NCI-H2081 treated with DMSO at 0.1 percent for 48 hours (cell line): ENCODE measurements at regions not wholly inside any gene's neighbourhood (a gene's known extent, or its start where the extent isn't known, plus 50 kb on each side); places are given as distances from the start of the nearest gene placed in this dataset.

Source experiments
- DNase-seq: peaks from one replicate; lab custom pipeline; 2025; lab: John Stamatoyannopoulos, UW

DNA sequence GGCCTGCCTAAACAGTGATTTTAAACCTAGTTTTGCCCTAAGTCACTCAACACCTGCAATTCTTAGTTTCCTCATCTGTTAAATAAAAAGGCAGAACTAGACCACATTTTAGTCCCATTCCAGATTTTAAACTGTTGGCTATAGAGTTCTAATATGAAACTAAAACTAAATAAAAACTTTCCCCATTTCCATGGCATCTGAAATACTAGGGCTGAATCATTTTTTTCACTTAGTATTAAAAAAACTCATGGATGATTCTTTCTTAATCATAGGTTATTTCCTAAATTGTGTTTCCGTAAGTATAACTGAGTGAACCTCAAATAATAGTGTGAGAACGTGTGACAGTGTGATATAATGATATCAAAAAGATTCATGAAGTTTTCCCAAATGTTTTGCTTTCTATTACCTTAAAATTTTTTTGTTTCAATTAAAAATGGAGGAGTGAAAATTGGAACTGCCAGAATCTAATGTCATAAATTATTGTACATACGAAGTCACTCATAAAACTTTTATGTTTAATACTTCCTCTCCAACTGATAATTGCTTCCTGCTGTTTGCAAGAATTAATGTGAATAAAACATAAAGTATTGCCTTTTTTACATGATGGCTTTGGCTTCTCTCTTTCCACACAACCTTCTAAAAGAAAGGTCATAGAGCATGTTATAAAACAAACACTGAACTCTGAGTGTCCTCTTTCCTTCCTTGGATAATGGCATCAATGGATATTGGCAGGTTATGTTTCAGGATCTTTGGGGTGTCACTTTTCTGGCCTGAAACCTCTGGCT is 315.1 kb upstream of the MME start:
- DNase-seq = no peak

DNA sequence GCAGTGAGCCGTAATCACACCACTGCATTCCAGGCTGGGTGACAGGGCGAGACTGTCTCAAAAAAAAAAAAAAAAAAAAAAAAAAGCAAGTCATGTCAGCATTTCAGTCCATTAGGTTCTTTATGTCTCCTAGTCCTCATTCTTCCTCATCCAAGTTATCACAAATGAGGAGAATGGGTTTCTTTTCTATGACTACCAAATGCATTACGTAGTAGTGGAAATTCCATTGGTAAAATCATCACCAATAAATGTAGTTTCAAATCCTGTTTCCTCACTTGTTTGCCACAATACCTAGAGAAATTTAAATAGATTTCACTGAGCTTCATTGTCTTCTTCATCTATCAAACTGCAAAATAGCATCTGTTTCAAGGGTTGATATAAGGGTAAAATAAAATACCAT is 317.6 kb upstream of the MME start:
- no peak for DNase-seq

GRCh38 chr3:154759966-154760365 is 320.2 kb upstream of the MME start:
- DNase-seq = no peak

GRCh38 chr3:154758109-154758868 is 321.8 kb upstream of the MME start:
- DNase-seq = peak; percentile 43

DNA sequence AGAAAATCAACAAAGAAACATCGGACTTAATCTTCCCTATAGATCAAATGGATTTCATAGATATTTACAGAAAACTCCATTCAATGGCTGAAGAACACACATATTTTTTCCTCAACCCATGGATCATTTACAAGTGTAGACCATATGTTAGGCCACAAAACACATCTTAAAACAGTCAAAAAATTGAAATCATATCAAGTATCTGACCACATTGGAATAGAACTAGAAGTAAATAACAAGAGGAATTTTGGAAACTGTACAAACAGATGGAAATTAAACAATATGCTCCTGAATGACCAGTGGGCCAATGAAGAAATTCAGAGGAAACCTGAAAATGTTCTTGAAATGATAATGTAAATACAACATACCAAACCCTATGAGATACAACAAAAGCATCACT is 323.1 kb upstream of the GPR149 start:
- no peak for DNase-seq

DNA sequence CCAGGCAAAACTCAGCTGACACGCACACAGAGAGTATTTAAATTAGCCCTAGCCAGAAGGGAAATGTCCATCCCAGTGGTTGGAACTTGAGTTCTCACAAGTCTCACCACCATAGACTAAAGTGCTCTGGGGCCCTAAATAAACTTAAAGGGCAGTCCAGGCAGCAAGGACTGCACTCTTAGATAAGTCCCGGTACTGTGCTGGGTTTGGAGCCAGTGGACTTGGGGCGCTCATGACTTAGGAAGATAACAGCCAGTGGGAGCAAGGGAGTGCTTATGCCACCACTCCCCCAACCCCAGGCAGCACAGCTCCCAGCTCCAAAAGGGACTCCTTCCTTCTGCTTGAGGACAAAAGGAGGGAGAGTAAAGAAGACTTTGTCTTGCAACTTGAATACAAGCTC is 319.5 kb upstream of the GPR149 start:
- no peak for DNase-seq

- no peak for DNase-seq
These were observed 315.9 kb upstream of the GPR149 start for GRCh38 chr3:154745929-154746328.

- no peak for DNase-seq
These were observed 315.1 kb upstream of the GPR149 start for GRCh38 chr3:154745122-154745521.

DNA sequence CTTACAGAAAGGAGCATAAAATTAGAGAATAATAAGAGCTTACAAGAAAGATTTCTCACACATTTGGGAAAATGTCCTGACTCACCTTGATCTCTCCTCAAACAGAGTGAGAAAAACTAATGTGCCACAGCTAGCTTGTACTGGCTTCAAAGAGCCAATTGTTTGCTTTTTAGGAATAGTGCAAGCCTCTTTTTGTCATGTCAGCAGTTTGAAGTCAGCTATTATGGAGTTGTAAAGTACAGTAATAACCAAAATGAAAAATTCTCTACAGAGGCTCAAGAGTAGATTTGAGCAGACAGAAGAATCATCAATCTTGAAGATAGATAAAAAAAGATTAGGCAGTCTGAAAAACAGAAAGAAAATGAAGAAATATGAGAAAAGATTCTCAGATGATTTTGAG is 313.4 kb upstream of the GPR149 start:
- DNase-seq = no peak

DNA sequence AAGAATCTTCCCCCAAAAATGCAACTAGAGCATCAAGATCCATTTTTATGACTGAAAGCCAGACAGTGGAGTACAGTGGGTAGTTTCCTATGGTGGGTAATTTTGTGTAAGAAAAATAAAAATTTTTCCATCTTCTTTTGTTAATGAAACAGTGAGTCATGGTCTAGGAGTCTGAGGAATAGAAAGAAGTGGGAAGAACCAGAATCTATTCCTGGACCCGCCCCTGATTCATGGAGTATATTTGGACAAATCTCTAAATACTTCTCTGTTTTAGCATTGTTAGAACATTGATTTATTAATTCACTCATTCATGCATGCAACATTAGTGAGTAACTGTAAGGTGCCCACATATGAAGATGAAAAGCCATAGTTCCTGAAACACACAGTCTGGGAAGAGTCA is 304.5 kb upstream of the GPR149 start:
- no peak for DNase-seq

DNA sequence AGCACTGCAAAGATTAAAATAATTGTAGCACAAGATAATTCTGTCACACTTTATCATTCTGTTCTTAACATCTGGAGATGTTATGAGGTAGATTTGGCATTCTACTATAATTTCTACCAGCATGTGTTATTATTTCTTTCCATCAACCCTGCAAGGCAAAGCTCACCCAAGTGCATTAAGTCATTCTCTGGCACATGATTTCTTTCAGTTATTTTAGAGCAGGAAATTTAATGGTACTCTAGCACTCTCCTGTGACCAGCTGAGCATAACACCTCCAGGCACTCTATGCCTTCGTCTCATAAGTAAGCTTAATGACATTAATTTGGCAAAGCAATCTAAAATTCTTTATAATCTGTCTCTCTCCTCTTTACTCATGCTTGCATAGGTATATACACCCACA is 300.2 kb upstream of the GPR149 start:
- DNase-seq = peak; percentile 71

DNA sequence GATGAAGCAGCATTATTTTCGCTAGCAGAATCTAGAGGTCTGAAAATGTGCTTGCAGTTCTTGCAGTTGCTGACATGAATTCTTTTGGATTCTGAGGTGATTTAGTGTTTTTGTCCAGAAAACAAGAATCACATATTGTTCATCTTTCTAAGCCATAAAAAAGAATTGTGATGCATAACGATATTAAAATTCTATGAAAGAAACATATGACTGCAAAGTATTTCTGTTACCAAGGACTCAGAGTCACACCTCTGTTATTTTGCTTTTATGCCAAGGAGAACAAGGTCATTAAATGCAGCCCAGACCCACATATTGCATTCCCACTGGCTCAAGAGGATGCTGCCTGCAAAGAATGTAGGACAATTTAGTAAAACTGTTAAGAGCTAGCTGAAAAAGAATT is 299.8 kb upstream of the GPR149 start:
- no peak for DNase-seq

GRCh38 chr3:154728285-154728684 is 298.3 kb upstream of the GPR149 start:
- DNase-seq = no peak

DNA sequence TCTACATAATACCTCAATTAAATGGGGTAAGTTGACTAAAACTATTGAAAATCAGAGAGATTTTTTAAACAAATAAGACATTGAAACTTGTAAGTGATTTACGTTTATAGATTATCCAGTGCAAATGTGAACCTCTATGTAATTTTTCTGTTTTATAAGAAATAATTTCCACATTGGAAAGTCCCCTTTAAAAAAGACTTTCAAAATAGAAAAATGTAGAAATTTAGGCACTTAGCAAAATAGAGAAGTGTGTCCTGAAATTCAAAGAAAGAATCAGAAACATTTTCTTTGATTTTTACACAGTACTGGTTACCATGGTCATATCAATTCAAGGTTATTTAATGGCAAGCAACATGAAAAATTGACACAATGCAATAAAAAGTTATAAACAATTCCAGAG is 290.9 kb upstream of the GPR149 start:
- no peak for DNase-seq

GRCh38 chr3:154718053-154718452 is 288.1 kb upstream of the GPR149 start:
- DNase-seq = no peak

GRCh38 chr3:154716170-154716569 is 286.2 kb upstream of the GPR149 start:
- DNase-seq = no peak

GRCh38 chr3:154708554-154708953 is 278.6 kb upstream of the GPR149 start:
- no peak for DNase-seq

DNA sequence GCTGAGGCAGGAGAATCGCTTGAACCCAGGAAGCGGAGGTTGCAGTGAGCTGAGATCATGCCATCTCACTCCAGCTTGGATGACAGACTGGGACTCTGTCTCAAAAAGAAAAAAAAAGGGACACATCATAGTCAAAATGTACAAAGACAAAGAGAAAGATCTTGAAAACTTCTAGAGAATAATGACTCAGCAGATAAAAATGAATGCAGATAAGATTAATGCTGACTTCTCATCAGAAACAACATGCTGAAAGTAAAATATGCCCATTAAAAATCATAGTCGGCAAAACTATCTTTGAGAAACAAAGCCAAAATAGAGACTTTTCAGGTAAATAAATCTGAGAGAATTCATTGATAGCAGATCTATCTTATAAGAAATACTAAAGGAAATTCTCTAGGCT is 271.1 kb upstream of the GPR149 start:
- no peak for DNase-seq

DNA sequence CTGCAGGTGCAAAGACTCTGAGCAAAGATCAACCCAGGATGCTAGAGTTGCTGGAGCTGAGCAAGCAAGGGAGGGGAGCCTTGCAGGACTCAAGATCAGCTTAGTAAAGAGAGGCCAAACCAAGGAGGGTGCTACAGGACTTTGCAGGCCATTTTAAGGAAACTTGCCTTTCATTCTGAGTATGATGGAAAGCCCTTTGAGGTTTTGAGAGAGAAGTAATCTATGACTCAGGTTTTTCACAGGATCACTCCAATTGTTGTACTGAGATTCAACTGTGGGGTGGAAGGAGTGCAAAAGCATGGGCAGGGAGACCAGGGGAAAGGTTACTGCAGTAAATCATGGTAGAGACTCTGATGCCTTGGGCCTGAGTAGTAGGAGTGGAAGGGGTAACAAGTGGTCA is 260.4 kb upstream of the GPR149 start:
- DNase-seq = no peak

DNA sequence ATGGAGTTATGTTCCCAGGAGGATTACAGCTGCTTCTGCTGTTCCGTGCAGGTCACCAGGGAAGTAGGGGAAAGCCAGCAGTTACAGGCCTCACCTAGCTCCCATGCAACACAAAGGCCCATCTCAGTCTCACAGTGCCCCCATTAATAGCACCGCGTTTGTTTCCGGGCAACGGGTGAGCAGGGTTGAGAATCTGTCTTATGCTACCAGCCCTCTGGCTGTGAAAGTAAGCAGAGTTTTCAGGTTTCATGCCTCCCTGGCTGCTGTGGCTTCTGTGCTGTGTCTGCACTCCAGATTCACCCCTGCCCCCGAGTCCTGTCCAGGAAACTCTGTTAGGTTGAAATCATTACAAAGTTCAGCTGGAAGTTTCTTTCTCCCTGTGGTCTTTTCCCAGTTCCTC is 254.4 kb upstream of the GPR149 start:
- DNase-seq = no peak

DNA sequence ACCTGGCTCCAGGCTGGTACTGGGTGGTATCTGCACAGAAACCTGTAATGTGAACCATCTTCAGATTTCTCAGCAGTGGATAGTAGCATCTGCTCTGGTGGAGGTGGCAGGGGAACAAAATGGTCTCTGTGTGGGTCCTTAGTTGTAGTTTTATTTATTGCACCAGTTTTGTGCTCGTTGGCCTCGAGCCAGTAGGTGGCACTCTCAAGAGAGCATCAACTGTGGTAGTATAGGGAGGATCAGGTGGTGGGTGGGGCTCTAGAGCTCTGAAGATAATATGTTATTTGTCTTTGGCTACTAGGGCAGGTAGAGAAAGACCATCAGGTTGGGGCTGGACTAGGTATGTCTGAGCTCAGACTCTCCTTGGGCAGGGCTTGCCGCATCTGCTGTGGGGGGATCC is 254.0 kb upstream of the GPR149 start:
- no peak for DNase-seq

DNA sequence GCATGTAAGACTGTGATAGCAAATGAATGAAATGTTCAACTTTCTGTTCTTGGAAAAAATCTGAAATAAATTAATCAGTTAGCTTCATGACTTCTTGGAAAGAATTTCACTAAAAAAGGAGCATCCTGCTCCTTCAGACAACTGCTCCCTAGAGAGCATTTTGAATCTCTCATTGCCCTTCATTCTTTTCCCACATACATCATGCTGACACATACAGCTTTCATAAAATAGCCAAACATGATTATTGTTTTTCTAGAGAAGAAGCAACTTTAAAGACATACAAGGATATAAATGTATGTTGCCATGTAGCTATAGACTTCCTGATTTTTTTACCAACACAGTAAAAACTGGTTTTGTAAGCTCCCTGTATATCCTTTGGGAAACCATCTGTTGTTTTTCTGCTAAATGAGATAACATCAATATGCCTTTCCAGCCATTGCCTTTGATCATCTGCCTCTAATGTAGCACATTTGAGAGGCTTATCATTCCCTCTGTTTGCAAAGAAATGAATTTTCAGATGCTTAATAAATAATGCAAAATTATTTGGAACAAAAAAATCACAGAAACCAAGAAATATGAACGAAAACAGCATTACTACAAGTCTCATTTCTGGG is 248.2 kb upstream of the GPR149 start:
- DNase-seq = no peak

DNA sequence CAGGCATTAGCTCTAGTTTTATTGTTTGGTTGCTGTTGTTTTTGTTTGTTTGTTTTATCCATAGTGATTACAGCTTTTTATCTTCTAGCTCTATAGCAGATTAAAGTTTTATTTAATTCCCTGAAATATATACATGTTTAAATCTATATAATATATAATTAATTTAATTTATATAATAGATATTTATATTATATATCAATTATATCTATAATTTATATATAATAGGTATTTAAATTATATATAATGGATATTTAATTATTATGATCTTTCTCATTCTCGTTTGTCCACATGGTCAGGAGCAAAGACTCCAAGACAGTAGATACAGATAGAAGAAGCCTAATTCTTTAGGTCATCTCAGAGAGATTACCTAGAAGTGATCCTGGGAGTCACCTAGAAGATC is 238.8 kb upstream of the GPR149 start:
- no peak for DNase-seq
